PC-3 (cell line): ENCODE measurements at regions not wholly inside any gene's neighbourhood (a gene's known extent, or its start where the extent isn't known, plus 50 kb on each side); places are given as distances from the start of the nearest gene placed in this dataset.

Experiments
- ATAC-seq: fragments of 200-7000 bp; cut with Tn5 transposase; 2 replicates; pipeline ENCODE4 v1.9.1; 2020; ENCODE audit warnings: mild to moderate bottlenecking, moderate library complexity
- BruUV-seq: library from RNA; stranded (reverse); fragments of 400-500 nt; replicated peaks from 2 replicates; lab custom pipeline; 2021; lab: Mats Ljungman, UMichigan
- CTCF ChIA-PET: fragments of 300-600 bp; sonication (Branson Sonifier 250); formaldehyde crosslinking; loops from one replicate; lab custom pipeline; 2022; ENCODE audit warnings: antibody characterized with exemption; lab: Charles Lee
- POLR2A ChIA-PET: fragments of 300-600 bp; sonication (Branson Sonifier 250); formaldehyde crosslinking; loops from one replicate; lab custom pipeline; 2022; ENCODE audit warnings: antibody characterized with exemption; ENCODE audit not compliant: unreplicated experiment; lab: Charles Lee
- DNase-seq: peaks from one replicate; pipeline ENCODE4 v3.0.0-alpha.2; 2015
- H2AFZ ChIP-seq: fragments of 300-600 bp; sonication (generic); 2 replicates; pipeline ENCODE4 v1.6.0; 2016; ENCODE audit warnings: antibody characterized with exemption, low read length
- H3F3A ChIP-seq: fragments of 300-600 bp; sonication (generic); one replicate; pipeline ENCODE4 v1.6.0; 2017; ENCODE audit warnings: antibody characterized with exemption, low read length, control low read depth, mild to moderate bottlenecking; ENCODE audit not compliant: unreplicated experiment
- H3K27ac ChIP-seq: fragments of 300-600 bp; sonication (generic); 2 replicates; pipeline ENCODE4 v1.5.1; 2016; ENCODE audit warnings: mild to moderate bottlenecking, low read length
- H3K27me3 ChIP-seq: fragments of 300-600 bp; sonication (generic); 2 replicates; pipeline ENCODE4 v1.6.1; 2016; ENCODE audit warnings: low read length, mixed read lengths
- H3K36me3 ChIP-seq: fragments of 300-600 bp; sonication (generic); 2 replicates; pipeline ENCODE4 v1.6.1; 2016; ENCODE audit warnings: low read depth, mixed run types, low read length, mixed read lengths
- H3K4me1 ChIP-seq: fragments of 300-600 bp; sonication (generic); 2 replicates; pipeline ENCODE4 v1.5.1; 2016; ENCODE audit warnings: low read length; ENCODE audit not compliant: insufficient read depth
- H3K4me2 ChIP-seq: fragments of 300-600 bp; sonication (generic); 2 replicates; pipeline ENCODE4 v1.6.0; 2016; ENCODE audit warnings: low read length
- H3K4me3 ChIP-seq: fragments of 300-600 bp; sonication (generic); 2 replicates; pipeline ENCODE4 v1.5.1; 2016; ENCODE audit warnings: mild to moderate bottlenecking, low read length, mixed read lengths
- H3K79me2 ChIP-seq: fragments of 300-600 bp; sonication (generic); 2 replicates; pipeline ENCODE4 v1.6.1; 2017; ENCODE audit warnings: low read length, mixed read lengths
- H3K9ac ChIP-seq: fragments of 300-600 bp; sonication (generic); 2 replicates; pipeline ENCODE4 v1.6.0; 2016; ENCODE audit warnings: mild to moderate bottlenecking, low read length
- H3K9me2 ChIP-seq: fragments of 300-600 bp; sonication (generic); replicated peaks from 2 replicates; pipeline ENCODE4 v1.6.1; 2016; ENCODE audit warnings: mixed run types, low read length, mixed read lengths
- H3K9me3 ChIP-seq: fragments of 300-600 bp; sonication (generic); 2 replicates; pipeline ENCODE4 v1.6.1; 2016; ENCODE audit warnings: low read length, mixed read lengths
- H4K20me1 ChIP-seq: fragments of 300-600 bp; sonication (generic); 2 replicates; pipeline ENCODE4 v1.6.1; 2016; ENCODE audit warnings: low read length, mixed read lengths
- EZH2 ChIP-seq: fragments of 300-600 bp; sonication (generic); IDR thresholded peaks from one replicate; pipeline ENCODE4 v1.6.1; 2017; ENCODE audit warnings: antibody characterized with exemption, mild to moderate bottlenecking, low read length; ENCODE audit not compliant: unreplicated experiment
- EZH2phosphoT487 ChIP-seq: fragments of 300-600 bp; sonication (generic); IDR thresholded peaks from 2 replicates; pipeline ENCODE4 v1.6.1; 2018; ENCODE audit warnings: mild to moderate bottlenecking, antibody characterized with exemption, low read length, borderline replicate concordance
- intact Hi-C: fragments of 100-400 bp; cut with micrococcal nuclease; formaldehyde crosslinking; loops from 2 replicates; pipeline ENCODE4 v1.9.0; 2023
- TF ChIP-seq, protein P1 (sequence below): fragments of 300-600 bp; sonication (generic); conservative IDR thresholded peaks from 2 replicates; pipeline ENCODE4 v1.5.1; 2017; ENCODE audit warnings: antibody characterized with exemption, low read depth, mild to moderate bottlenecking, low read length

DNA sequence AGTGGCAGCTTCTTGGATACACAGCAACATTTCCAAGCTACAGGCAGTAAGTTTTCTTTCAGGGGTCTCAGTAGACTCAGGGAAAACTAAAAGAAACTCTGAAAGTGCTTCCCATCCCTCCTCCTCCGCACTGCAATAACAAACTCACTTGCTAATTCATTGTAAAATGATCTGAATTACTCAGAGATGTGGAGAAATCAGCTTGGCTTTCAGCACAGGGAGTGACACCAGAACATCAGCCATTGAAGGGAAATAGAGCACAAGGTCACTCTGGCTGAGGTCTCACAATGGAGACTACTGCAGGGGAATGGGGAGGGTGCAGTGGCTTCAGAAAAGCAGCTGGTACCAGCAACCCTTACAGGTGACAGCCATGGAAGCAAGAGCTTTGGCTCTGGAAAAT is 137.3 kb upstream of the SERP2 start:
- intact Hi-C loops, result no loop called here
- Histone ChIP-seq H3K4me1 (peaks cover 35% of the 10 kb centered on the region), H3K4me2 (no peak overlapping the region), H3K27ac (peak overlapping the region; percentile 76), H4K20me1 (no peaks in the 10 kb centered on the region), H3K9ac (peak overlapping the region; percentile 66; the same call in 1 of the 2 replicates), H3K36me3 (no peaks in the 10 kb centered on the region), H3K79me2 (no peaks in the 10 kb centered on the region), H3K4me3 (no peak overlapping the region), H3K9me3 (no peaks in the 10 kb centered on the region), H2AFZ (no peak overlapping the region), H3K27me3 (no peaks in the 10 kb centered on the region), H3F3A (no peaks in the 10 kb centered on the region), H3K9me2 (no peaks in the 10 kb centered on the region)
- ATAC-seq, result no peak
- ChIA-PET POLR2A (no interaction called here), CTCF (no interaction called here)
- BruUV-seq, result no TSS peak
- DNase-seq, result no peak
- TF ChIP-seq EZH2 (no peak), EZH2phosphoT487 (no peak)
- TF ChIP-seq, protein P1, sequence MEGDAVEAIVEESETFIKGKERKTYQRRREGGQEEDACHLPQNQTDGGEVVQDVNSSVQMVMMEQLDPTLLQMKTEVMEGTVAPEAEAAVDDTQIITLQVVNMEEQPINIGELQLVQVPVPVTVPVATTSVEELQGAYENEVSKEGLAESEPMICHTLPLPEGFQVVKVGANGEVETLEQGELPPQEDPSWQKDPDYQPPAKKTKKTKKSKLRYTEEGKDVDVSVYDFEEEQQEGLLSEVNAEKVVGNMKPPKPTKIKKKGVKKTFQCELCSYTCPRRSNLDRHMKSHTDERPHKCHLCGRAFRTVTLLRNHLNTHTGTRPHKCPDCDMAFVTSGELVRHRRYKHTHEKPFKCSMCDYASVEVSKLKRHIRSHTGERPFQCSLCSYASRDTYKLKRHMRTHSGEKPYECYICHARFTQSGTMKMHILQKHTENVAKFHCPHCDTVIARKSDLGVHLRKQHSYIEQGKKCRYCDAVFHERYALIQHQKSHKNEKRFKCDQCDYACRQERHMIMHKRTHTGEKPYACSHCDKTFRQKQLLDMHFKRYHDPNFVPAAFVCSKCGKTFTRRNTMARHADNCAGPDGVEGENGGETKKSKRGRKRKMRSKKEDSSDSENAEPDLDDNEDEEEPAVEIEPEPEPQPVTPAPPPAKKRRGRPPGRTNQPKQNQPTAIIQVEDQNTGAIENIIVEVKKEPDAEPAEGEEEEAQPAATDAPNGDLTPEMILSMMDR, result no peak

DNA sequence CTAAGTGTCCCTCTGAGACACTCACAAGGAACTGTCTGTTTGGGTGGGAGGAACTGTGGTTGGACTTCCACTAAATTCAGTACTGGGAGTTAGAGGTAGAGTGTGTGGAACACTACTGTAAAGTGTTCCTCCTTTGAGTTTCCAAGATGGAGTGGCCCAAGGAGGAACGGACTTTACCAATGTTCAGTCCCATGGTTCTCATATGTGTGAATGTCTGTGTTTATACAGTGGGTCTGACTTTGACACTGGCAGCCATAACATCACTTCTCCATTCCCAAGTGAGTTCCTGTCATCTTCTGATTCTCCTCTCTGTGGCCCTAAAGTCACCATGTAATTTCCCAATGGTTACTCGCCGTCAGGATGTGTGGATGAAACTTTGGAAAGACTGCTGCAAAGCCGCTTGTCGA is 136.8 kb upstream of the SERP2 start:
- POLR2A ChIA-PET, result no interaction called here
- H3K9me2 ChIP-seq, result no peaks in the 10 kb centered on the region
- peak overlapping the region; percentile 76 for H3K27ac ChIP-seq

DNA sequence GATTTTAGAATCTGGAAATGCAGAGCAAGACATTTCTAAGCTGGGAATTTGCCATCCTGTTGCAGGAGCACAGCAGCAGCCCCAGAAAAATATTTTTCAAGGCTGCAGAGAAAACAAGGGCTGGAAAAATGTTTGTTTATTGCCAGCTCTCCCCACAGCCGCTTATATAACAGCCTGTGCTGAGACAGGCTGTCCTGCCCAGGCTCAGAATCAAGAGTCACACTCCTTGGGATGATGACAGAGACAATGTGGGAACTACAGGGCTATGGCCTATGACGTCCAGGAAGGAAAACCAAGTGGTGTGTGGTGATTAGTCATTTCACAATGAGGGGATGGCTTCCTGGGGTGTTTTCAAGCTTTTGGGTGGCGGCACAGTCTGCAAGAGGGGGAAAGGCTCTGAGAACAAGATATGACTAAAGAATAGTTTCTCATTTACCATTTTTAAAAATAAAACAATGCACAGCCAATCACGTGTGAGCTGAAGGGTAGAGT is 136.3 kb upstream of the SERP2 start:
- peak; percentile 67 for ATAC-seq
- DNase-seq, result peak; percentile 43

More for the DNA sequence above, 136.8 kb upstream of the SERP2 start:
- no peaks in the 10 kb centered on the region for H3K9me3 ChIP-seq
- no peak for ATAC-seq
- H3K79me2 ChIP-seq, result no peaks in the 10 kb centered on the region
- no TSS peak for BruUV-seq
- intact Hi-C loops, result no loop called here
- H3F3A ChIP-seq, result no peaks in the 10 kb centered on the region
- CTCF ChIA-PET, result no interaction called here
- no peak overlapping the region for H2AFZ ChIP-seq
- no peaks in the 10 kb centered on the region for H3K27me3 ChIP-seq
- H3K4me2 ChIP-seq, result no peak overlapping the region
- no peaks in the 10 kb centered on the region for H3K36me3 ChIP-seq
- TF ChIP-seq, protein P1, result no peak
- TF ChIP-seq EZH2 (no peak), EZH2phosphoT487 (no peak)
- H3K4me1 ChIP-seq, result peaks cover 30% of the 10 kb centered on the region
- H4K20me1 ChIP-seq, result no peaks in the 10 kb centered on the region
- no peak for DNase-seq
- no peak overlapping the region for H3K4me3 ChIP-seq
- peak overlapping the region; percentile 66 for H3K9ac ChIP-seq

More for the DNA sequence above, 136.3 kb upstream of the SERP2 start:
- TF ChIP-seq EZH2phosphoT487, result no peak
- TF ChIP-seq, protein P1, result no peak
- TF ChIP-seq EZH2, result no peak
- H3K27me3 ChIP-seq, result no peaks in the 10 kb centered on the region
- H4K20me1 ChIP-seq, result no peaks in the 10 kb centered on the region
- no peak overlapping the region for H3K4me3 ChIP-seq
- ChIA-PET CTCF (no interaction called here), POLR2A (no interaction called here)
- peaks cover 27% of the 10 kb centered on the region for H3K4me1 ChIP-seq
- H3K9ac ChIP-seq, result peak overlapping the region; percentile 66
- H3F3A ChIP-seq, result no peaks in the 10 kb centered on the region
- peak overlapping the region; percentile 78 for H3K27ac ChIP-seq
- intact Hi-C loops, result no loop called here
- no peaks in the 10 kb centered on the region for H3K36me3 ChIP-seq
- H3K9me3 ChIP-seq, result no peaks in the 10 kb centered on the region
- no peak overlapping the region for H3K4me2 ChIP-seq
- H2AFZ ChIP-seq, result no peak overlapping the region
- no peaks in the 10 kb centered on the region for H3K79me2 ChIP-seq
- no TSS peak for BruUV-seq
- H3K9me2 ChIP-seq, result no peaks in the 10 kb centered on the region
